GM12892 (cell line): ENCODE measurements at regions not wholly inside any gene's neighbourhood (a gene's known extent, or its start where the extent isn't known, plus 50 kb on each side); places are given as distances from the start of the nearest gene placed in this dataset.

Experiments used
- POLR2A ChIP-seq: IDR thresholded peaks from 2 replicates; pipeline ENCODE4 v1.6.1; 2011; ENCODE audit warnings: low read depth, low read length, control low read depth
- POLR2AphosphoS5 ChIP-seq: IDR thresholded peaks from 2 replicates; pipeline ENCODE4 v1.6.1; 2011; ENCODE audit warnings: low read depth, low read length, control low read depth

- no peak for TF ChIP-seq POLR2AphosphoS5
- TF ChIP-seq POLR2A = no peak
Measured at GRCh38 chr1:170241266-170241851, 95.6 kb downstream of the NTMT2 start.
